Spleen (tissue), 11 donors: ENCODE measurements at regions not wholly inside any gene's neighbourhood (a gene's known extent, or its start where the extent isn't known, plus 50 kb on each side); places are given as distances from the start of the nearest gene placed in this dataset.

Experiments
- DNase-seq: peaks from one replicate; pipeline ENCODE4 v3.0.0-alpha.2; 2020
- H3K27ac ChIP-seq, 8 donors: fragments of 200-600 bp; sonication (generic) in 7 of 8; 1 replicate in 4 of 8; 2 replicates in 4 of 8; pipeline versions ENCODE4 v1.5.0 to v1.8.0; 2016 to 2021; ENCODE audit warnings: inconsistent platforms in 4 of 8, mild to moderate bottlenecking in 4 of 8, moderate library complexity in 1 of 8
- H3K27me3 ChIP-seq, 7 donors: fragments of 200-600 bp; sonication (generic) in 6 of 7; replicated peaks in 1 of 7; 1 replicate in 4 of 7; 2 replicates in 3 of 7; pipeline versions ENCODE4 v1.5.0 to v1.8.0; 2016 to 2021; ENCODE audit warnings: inconsistent platforms in 3 of 7, mild to moderate bottlenecking in 1 of 7
- H3K36me3 ChIP-seq, 6 donors: fragments of 200-600 bp; sonication (generic) in 5 of 6; 1 replicate in 4 of 6; 2 replicates in 2 of 6; pipeline versions ENCODE4 v1.5.0 to v1.8.0; 2016 to 2021; ENCODE audit warnings: inconsistent platforms in 2 of 6
- H3K4me1 ChIP-seq, 6 donors: fragments of 200-600 bp; sonication (generic) in 5 of 6; 1 replicate in 3 of 6; 2 replicates in 3 of 6; pipeline versions ENCODE4 v1.5.0 to v1.8.0; 2016 to 2021; ENCODE audit warnings: inconsistent platforms in 3 of 6
- H3K4me3 ChIP-seq, 8 donors: fragments of 200-600 bp; sonication (generic) in 7 of 8; 1 replicate in 4 of 8; 2 replicates in 4 of 8; pipeline versions ENCODE4 v1.5.0 to v1.8.0; 2016 to 2021; ENCODE audit warnings: inconsistent platforms in 4 of 8, mild to moderate bottlenecking in 4 of 8, moderate library complexity in 2 of 8
- H3K9me3 ChIP-seq, 8 donors: fragments of 200-600 bp; sonication (generic) in 7 of 8; 1 replicate in 4 of 8; 2 replicates in 4 of 8; pipeline versions ENCODE4 v1.5.0 to v1.8.0; 2016 to 2021; ENCODE audit warnings: inconsistent platforms in 4 of 8
- CTCF ChIP-seq, 11 experiments: fragments of 200-600 bp in 7 of 11; fragments of 450-650 bp in 4 of 11; sonication (generic) in 4 of 11; IDR thresholded peaks in 8 of 11; conservative IDR thresholded peaks in 3 of 11; 1 replicate in 7 of 11; 2 replicates in 4 of 11; pipeline versions ENCODE4 v1.4.0 to v1.8.0; 2016 to 2021; ENCODE audit warnings: antibody characterized with exemption in 11 of 11, inconsistent platforms in 4 of 11, mild to moderate bottlenecking in 1 of 11
- POLR2A ChIP-seq, 3 donors: fragments of 450-650 bp; IDR thresholded peaks; one replicate each; pipeline ENCODE4 v1.5.1; 2017; ENCODE audit warnings: antibody characterized with exemption in 3 of 3, mild to moderate bottlenecking in 1 of 3
- POLR2AphosphoS5 ChIP-seq, 3 donors: sonication (generic); formaldehyde crosslinking; IDR thresholded peaks; one replicate each; pipeline ENCODE4 v1.5.1; 2017; ENCODE audit warnings: antibody characterized with exemption in 3 of 3
- WGBS, 5 donors: extraction: QIAGEN DNeasy Blood & Tissue Kit in 3 of 5; methylation state at CpG; one replicate each; pipeline versions ENCODE4 v1.1.5 to v1.1.7; 2013 to 2018; 5-methylcytosine and 5-hydroxymethylcytosine counted together
- intact Hi-C: fragments of 100-400 bp; cut with DNase I; formaldehyde crosslinking; loops from one replicate; pipeline ENCODE4 v1.15.0; 2023; ENCODE audit warnings: low total_unique reads
- donor health status: healthy with polysubstance abuse.
- donor health status: DM: no; HTN: no; CAD: no; lungs with moderate emphysema.
- donor health status: DM: no; HTN: no; CAD: no.
- donor health status: Bipolar disorder and iron deficiency.
- donor health status: healthy.
- donor health status: DM: no; HTN: no; CAD: no.
- donor health status: DM: yes; HTN: yes; CAD: no.

GRCh38 chr14:83425706-83426105 lies 1892.1 kb upstream of the SEL1L start:
- WGBS, 5 donors = 88 to 100% (median 93%) methylated on average over 2 of the region's 2 CpGs
- DNase-seq = no peak
- Histone ChIP-seq H3K4me1 (no peaks in the 10 kb centered on the region), H3K27me3 (no peaks in the 10 kb centered on the region), H3K4me3 (no peak overlapping the region), H3K9me3 (peaks cover 0 to 14% (median 0%) of the 10 kb centered on the region in 8 donors), H3K27ac (no peak overlapping the region), H3K36me3 (no peaks in the 10 kb centered on the region)
- no peak for TF ChIP-seq CTCF (IDR thresholded peaks at IDR 0.05 in 8 of 11, conservative IDR thresholded peaks at IDR 0.05 in 3 of 11)
- no peak for TF ChIP-seq POLR2AphosphoS5 (IDR thresholded peaks at IDR 0.05)
- no peak for TF ChIP-seq POLR2A (IDR thresholded peaks at IDR 0.05)
- intact Hi-C loops = no loop called here

GRCh38 chr14:83433618-83434017 lies 1900.0 kb upstream of the SEL1L start:
- TF ChIP-seq POLR2A (IDR thresholded peaks at IDR 0.05) (no peak), POLR2AphosphoS5 (IDR thresholded peaks at IDR 0.05) (no peak), CTCF (IDR thresholded peaks at IDR 0.05 in 8 of 11, conservative IDR thresholded peaks at IDR 0.05 in 3 of 11) (no peak)
- Histone ChIP-seq H3K4me3 (no peak overlapping the region), H3K9me3 (peaks cover 0 to 7% (median 0%) of the 10 kb centered on the region in 8 donors), H3K27me3 (no peaks in the 10 kb centered on the region), H3K4me1 (no peaks in the 10 kb centered on the region), H3K36me3 (no peaks in the 10 kb centered on the region), H3K27ac (no peak overlapping the region)
- no peak for DNase-seq
- intact Hi-C loops = no loop called here
- 84 to 97% (median 89%) methylated on average over 1 of the region's 1 CpG for WGBS, 5 donors

GRCh38 chr14:83441801-83442200 lies 1908.1 kb upstream of the SEL1L start:
- TF ChIP-seq POLR2A (IDR thresholded peaks at IDR 0.05) (no peak), CTCF (IDR thresholded peaks at IDR 0.05 in 8 of 11, conservative IDR thresholded peaks at IDR 0.05 in 3 of 11) (no peak), POLR2AphosphoS5 (IDR thresholded peaks at IDR 0.05) (no peak)
- Histone ChIP-seq H3K4me1 (no peaks in the 10 kb centered on the region), H3K27me3 (no peaks in the 10 kb centered on the region), H3K4me3 (no peak overlapping the region), H3K27ac (no peak overlapping the region), H3K36me3 (no peaks in the 10 kb centered on the region), H3K9me3 (peaks cover 0 to 4% (median 0%) of the 10 kb centered on the region in 8 donors)
- no peak for DNase-seq
- 69 to 82% (median 78%) methylated on average over 2 of the region's 2 CpGs for WGBS, 5 donors
- intact Hi-C loops = no loop called here

- TF ChIP-seq POLR2AphosphoS5 (IDR thresholded peaks at IDR 0.05) (no peak), POLR2A (IDR thresholded peaks at IDR 0.05) (no peak), CTCF (IDR thresholded peaks at IDR 0.05 in 8 of 11, conservative IDR thresholded peaks at IDR 0.05 in 3 of 11) (no peak)
- no peak overlapping the region for H3K27ac ChIP-seq
- no peaks in the 10 kb centered on the region for H3K27me3 ChIP-seq
- intact Hi-C loops = no loop called here
- no peak for DNase-seq
- peaks cover 2 to 52% (median 32%) of the 10 kb centered on the region in 8 donors for H3K9me3 ChIP-seq
- H3K4me3 ChIP-seq = no peak overlapping the region
- H3K36me3 ChIP-seq = no peaks in the 10 kb centered on the region
- WGBS, 5 donors = 86 to 95% (median 90%) methylated on average over 3 of the region's 3 CpGs
- H3K4me1 ChIP-seq = no peaks in the 10 kb centered on the region
These were observed 1921.9 kb upstream of the SEL1L start for GRCh38 chr14:83455561-83455960.
